Progenitor cell of endocrine pancreas (in vitro differentiated cells): ENCODE measurements at regions not wholly inside any gene's neighbourhood (a gene's known extent, or its start where the extent isn't known, plus 50 kb on each side); places are given as distances from the start of the nearest gene placed in this dataset.

ENCODE experiments used
- DNase-seq: peaks from one replicate; pipeline ENCODE4 v3.0.0; 2021; ENCODE audit warnings: low spot score; ENCODE audit not compliant: unreplicated experiment
- H3K27ac Mint-ChIP-seq: 2 replicates; pipeline ENCODE4 v1.8.0; 2021; ENCODE audit warnings: mild to moderate bottlenecking, moderate library complexity, mixed read lengths
- H3K27me3 Mint-ChIP-seq: 2 replicates; pipeline ENCODE4 v1.8.0; 2021; ENCODE audit warnings: mixed read lengths
- H3K36me3 Mint-ChIP-seq: 2 replicates; pipeline ENCODE4 v1.8.0; 2022; ENCODE audit warnings: mixed read lengths; ENCODE audit not compliant: insufficient read depth
- H3K4me1 Mint-ChIP-seq: 2 replicates; pipeline ENCODE4 v1.8.0; 2021; ENCODE audit warnings: low read depth, mixed read lengths
- H3K4me3 Mint-ChIP-seq: 2 replicates; pipeline ENCODE4 v1.8.0; 2021; ENCODE audit warnings: low read depth, mild to moderate bottlenecking, moderate library complexity, mixed read lengths
- H3K9me3 Mint-ChIP-seq: 2 replicates; pipeline ENCODE4 v1.8.0; 2021; ENCODE audit warnings: low read depth, mixed read lengths
- TF ChIP-seq, protein P1 (sequence below): fragments of 200-600 bp; sonication (generic); IDR thresholded peaks from one replicate; pipeline ENCODE4 v1.5.0; 2021; ENCODE audit warnings: antibody characterized with exemption, mild to moderate bottlenecking; ENCODE audit not compliant: unreplicated experiment

DNA sequence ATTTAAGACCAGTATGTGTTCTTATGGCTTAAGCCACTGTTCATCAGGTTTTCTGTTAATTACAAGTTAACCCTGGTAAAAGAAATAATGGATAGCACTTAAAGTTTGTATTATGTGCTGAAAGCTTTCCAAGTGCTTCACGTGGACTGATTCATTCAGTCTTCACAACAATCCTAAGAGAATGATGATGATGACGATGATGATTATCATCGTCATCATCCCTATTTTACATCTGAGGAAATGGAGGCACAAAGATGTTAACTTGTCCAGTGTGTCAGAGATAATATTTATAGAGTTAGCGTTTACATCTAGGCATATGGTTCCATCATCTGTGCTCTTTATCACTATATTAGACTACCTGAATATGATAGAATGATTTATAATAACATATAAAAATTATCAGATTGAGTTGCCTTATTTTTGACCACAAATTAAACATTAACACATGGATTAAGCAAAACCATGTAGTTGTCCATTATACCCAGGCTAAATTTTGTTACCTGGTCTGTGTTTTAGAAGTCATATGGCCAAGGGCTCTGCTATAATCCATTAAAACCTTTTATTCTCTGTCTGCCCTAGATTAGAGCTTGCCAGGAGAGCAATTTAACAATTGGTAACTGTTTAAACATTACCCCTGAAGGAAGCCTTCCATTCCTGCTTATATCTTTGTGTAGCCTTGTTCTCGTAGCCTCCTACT lies 102.3 kb upstream of the MAP3K1 start:
- H3K9me3 Mint-ChIP-seq, result peaks cover 14% of the 10 kb centered on the region
- no peak for DNase-seq
- H3K27ac Mint-ChIP-seq, result no peak overlapping the region
- TF ChIP-seq, protein P1, sequence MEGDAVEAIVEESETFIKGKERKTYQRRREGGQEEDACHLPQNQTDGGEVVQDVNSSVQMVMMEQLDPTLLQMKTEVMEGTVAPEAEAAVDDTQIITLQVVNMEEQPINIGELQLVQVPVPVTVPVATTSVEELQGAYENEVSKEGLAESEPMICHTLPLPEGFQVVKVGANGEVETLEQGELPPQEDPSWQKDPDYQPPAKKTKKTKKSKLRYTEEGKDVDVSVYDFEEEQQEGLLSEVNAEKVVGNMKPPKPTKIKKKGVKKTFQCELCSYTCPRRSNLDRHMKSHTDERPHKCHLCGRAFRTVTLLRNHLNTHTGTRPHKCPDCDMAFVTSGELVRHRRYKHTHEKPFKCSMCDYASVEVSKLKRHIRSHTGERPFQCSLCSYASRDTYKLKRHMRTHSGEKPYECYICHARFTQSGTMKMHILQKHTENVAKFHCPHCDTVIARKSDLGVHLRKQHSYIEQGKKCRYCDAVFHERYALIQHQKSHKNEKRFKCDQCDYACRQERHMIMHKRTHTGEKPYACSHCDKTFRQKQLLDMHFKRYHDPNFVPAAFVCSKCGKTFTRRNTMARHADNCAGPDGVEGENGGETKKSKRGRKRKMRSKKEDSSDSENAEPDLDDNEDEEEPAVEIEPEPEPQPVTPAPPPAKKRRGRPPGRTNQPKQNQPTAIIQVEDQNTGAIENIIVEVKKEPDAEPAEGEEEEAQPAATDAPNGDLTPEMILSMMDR, result no peak
- H3K36me3 Mint-ChIP-seq, result no peaks in the 10 kb centered on the region
- H3K4me1 Mint-ChIP-seq, result peaks cover 26% of the 10 kb centered on the region
- peaks cover 8% of the 10 kb centered on the region for H3K27me3 Mint-ChIP-seq
- H3K4me3 Mint-ChIP-seq, result no peak overlapping the region

GRCh38 chr5:56710826-56711590 lies 104.3 kb upstream of the MAP3K1 start:
- H3K27me3 Mint-ChIP-seq, result peaks cover 5% of the 10 kb centered on the region
- H3K27ac Mint-ChIP-seq, result no peak overlapping the region
- TF ChIP-seq, protein P1, result no peak
- H3K4me1 Mint-ChIP-seq, result peaks cover 21% of the 10 kb centered on the region
- no peak for DNase-seq
- no peaks in the 10 kb centered on the region for H3K36me3 Mint-ChIP-seq
- H3K9me3 Mint-ChIP-seq, result peaks cover 19% of the 10 kb centered on the region
- H3K4me3 Mint-ChIP-seq, result no peak overlapping the region

GRCh38 chr5:56706504-56706903 lies 108.8 kb upstream of the MAP3K1 start:
- H3K36me3 Mint-ChIP-seq, result no peaks in the 10 kb centered on the region
- DNase-seq, result no peak
- TF ChIP-seq, protein P1, result no peak
- no peak overlapping the region for H3K27ac Mint-ChIP-seq
- H3K27me3 Mint-ChIP-seq, result peaks cover 9% of the 10 kb centered on the region
- H3K4me1 Mint-ChIP-seq, result peaks cover 8% of the 10 kb centered on the region
- H3K4me3 Mint-ChIP-seq, result no peak overlapping the region
- peaks cover 19% of the 10 kb centered on the region for H3K9me3 Mint-ChIP-seq

DNA sequence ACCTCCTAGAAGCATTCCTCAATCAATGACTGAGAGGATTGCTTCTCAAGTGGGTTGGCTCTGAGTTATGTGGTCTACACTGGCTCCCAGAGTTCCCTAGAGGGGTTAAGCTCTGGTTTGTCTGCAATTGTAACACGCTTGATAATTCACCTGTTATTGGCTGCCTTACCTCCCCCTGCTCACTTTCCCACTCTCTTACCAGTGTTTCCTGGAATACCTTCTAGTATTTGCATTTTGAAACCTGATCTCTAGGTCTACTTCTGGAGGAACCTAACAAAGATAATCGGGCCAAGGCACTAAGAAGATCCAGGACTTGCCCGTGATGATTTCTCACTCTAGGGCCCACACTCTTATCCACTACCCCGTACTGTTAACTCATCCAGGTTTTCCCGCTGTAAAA lies 110.1 kb upstream of the MAP3K1 start:
- Mint-ChIP-seq H3K27ac (no peak overlapping the region), H3K36me3 (no peaks in the 10 kb centered on the region), H3K27me3 (peaks cover 15% of the 10 kb centered on the region), H3K9me3 (peaks cover 10% of the 10 kb centered on the region), H3K4me1 (peaks cover 9% of the 10 kb centered on the region), H3K4me3 (no peak overlapping the region)
- TF ChIP-seq, protein P1, result no peak
- no peak for DNase-seq

DNA sequence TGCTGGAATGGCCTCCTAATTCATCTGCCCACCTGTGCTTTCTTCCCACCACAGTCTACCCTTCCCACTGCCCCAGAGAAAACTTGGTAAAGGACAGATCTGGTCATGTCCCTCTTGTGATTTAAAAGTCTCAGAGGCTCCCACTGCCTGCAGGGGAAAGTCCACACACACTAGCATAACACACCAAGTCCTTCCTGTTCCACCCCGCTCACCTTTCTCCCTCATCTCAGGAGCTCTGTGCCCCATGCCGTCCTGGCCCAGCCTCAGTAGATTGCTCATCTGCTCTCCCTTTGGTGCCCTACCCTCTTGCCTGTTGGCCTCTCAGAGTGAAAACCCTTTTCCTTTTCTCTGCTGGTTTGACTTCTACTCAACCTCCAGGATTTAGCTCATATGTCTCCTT lies 111.4 kb upstream of the MAP3K1 start:
- Mint-ChIP-seq H3K27me3 (peaks cover 15% of the 10 kb centered on the region), H3K27ac (no peak overlapping the region), H3K36me3 (no peaks in the 10 kb centered on the region), H3K4me3 (no peak overlapping the region), H3K9me3 (peaks cover 7% of the 10 kb centered on the region), H3K4me1 (peaks cover 19% of the 10 kb centered on the region)
- DNase-seq, result no peak
- TF ChIP-seq, protein P1, result no peak
